CD4-positive, alpha-beta T cell treated with Interleukin-10 for 1 hour (primary cell): ENCODE measurements at regions not wholly inside any gene's neighbourhood (a gene's known extent, or its start where the extent isn't known, plus 50 kb on each side); places are given as distances from the start of the nearest gene placed in this dataset.
"Not testable (repeated sequence)": the region's sequence is repeated elsewhere in the genome, so short reads cannot be mapped to it uniquely, and the experiment has no call there.

ENCODE experiments used
- DNase-seq: peaks from one replicate; pipeline ENCODE4 v3.0.0-alpha.2; 2020

DNA sequence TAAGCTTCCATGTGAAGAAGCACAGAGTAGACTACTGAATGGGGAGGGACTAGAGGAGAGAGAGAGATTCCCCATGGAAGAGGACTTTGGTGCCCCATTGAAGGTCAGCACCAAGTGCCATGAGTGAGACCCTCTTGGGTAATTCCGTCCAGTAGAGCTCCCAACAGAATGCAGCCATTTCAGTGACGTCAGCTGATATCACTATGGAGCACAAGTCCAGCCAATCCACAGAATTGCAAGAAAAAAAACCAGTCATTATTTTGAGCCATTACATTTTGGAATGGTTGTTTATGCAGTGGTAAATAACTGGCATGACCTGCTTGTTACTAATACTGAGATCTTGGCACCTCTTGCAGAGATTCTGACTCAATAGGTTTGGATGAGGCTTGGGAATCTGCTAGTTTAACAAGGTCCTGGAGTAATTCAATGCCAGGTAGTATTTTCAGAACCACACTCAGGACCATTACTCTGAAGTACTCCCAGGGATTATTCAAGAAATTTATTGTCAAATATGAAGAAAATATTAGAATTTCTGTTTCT, 52.6 kb upstream of the SP8 start:
- DNase-seq, result no peak

DNA sequence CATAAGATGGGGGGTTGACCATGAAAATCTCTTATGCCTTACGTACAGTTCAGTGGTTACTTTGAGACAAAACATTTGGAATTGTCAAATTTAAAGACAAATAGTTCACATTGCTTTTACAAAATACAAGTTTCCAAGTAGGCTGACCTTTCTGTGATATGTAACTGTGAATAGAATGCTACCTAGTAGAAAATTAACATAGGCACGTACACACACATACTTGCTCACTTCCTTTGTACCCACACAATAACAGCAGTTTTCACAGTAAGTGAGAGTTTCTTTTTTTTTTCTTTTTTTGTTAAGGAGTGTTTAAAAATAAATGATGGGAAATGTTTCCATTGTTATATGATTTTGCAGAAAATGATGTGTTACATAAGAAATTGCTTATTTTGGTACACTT, 53.3 kb upstream of the SP8 start:
- DNase-seq, result no peak

DNA sequence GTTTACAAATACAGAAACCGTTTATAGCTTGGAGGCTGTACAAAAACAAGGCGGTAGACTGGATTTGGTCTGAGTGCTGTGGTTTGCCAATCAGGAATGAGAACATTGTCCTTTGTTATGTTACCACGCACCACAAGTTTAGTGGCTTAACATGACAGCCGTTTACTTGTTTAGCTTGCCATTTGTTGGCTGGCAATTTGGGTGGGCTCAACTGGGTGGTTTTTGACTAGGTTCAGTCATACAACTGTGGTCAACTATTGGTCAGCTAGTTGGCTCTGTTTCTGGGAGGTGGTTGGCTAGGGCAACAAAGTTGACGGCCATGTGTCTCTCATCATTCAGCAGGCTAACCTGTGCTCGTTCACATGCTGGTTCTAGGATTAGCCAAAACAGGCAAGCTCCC, 60.1 kb upstream of the SP8 start:
- DNase-seq, result no peak

DNA sequence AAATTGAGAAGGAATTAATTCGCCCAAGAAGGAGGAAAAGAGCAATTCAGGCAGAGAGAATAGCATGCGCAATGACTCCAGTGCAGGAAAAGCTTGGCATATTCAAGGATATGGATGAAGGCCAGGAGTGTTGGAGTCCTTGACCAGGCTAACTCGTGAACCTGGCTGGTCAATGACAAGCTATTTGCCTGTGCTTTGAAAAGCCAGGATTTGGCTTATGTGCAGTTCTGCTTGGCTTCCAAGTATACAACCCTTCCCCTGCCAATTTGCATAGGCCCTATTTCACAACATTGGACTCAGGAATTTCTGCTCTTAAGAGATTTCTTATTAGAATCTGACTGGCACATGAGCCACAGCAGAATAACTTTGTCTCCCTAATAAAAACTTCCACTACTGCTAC, 72.3 kb upstream of the SP8 start:
- DNase-seq, result no peak

DNA sequence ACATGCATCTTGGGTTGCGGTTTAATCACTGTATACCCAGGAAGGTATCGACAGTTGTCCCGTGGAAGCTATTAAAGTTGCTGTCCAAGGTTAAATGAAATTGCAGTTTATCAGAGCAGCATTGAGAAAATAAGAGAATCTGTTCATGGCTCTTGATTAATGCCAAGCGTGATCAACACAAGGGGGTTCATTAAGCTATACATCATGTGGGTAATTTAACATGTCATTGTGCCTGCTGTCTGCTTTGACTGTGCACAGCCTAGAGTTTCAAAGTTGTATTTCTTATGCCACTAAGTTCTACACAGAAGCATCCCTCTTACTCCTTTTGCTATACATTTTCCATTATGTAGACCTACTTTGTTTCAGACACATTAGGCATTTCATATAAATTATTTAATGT, 74.8 kb upstream of the SP8 start:
- DNase-seq, result no peak

DNA sequence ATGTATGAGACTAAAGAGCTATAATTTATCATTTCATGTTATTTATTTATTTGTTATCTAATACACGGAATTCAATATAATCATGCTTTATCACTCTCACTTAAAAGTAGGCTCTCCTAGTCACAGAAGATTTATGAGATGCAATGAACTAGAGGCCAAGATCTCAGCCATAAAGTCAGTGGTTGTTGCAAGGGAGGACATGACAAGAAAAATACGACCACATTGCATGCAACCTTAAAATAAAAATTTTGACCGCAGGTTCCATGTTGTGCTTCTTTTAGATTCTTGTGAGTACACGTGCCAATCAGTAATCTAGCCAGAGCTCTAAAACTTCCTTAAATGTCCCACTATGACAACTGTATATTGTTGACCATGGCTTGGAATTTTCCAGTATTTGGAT, 75.9 kb upstream of the SP8 start:
- no peak for DNase-seq

DNA sequence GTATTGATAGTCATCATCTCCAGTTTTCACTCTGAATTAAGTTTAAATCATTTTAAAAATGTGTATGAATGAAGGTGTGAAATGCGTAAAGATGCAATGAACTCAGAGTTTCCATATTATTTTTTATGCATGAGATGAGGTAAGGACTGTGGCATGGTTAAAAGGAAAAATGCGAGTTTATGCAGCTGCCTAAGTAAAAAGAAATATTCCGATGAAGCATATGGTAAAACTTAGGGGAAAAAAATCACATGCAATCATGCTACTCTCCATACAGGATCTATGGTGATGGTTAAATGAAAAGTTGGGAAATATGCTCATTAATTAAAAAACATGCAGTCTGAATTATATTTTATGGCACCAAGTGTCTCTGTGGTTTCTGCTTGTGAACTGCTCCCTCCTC, 77.5 kb upstream of the SP8 start:
- DNase-seq, result no peak

DNA sequence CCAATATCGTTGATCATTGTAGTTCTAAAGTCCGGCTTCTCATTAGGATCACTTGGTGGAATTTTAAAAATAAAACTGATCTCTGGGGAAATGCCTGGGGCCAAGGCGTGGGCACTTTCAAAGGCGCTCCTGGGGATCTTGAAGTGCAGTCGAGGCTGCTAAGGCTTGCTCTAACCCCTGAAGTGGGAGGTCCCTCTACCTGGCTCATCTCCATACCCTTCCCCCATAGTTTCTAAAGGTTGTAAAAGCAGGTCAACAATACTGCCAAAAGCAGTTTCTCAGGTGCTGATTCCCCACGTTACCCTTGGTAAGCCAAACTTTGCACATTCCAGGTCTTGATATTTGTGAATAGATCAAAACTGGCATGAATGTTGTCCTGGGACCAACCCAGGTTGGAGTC, 79.0 kb upstream of the SP8 start:
- no peak for DNase-seq

DNA sequence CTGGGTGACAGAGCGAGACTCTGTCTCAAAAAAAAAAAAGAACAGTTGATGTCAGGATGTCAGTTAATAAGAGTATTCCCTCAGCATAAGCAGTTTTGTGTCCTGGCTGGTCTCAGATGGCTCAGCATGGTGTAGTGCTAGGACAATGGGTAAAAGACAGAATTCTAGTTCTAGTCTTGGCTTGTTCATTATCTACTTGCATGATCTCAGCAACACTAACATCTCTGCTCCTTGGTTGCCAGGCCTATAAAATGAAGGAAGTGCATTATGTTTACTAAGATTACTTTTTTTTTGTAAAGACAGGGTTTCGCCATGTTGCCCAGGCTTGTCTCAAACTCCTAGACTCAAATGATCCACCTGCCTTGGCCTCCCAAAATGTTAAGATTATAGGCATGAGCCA, 84.3 kb upstream of the SP8 start:
- DNase-seq, result no peak

DNA sequence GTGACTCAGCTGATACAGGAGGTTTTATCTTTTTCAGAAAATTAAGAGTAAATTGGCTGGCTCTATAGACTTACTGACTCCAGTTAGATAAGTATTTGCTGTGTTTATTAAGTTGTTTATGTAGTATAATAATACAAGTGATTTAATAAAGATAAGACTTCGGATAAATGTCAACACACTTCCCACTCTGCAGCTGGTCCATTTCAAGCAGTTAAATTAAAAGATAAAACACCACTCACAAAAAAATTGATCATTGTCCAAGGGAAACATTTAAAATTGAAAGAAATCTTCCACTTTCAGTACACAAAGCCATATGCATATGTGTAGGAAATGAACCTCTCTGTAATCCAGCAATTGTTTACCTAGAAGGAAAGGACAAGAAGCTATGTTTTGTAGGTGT, 106.1 kb upstream of the SP8 start:
- DNase-seq, result no peak

DNA sequence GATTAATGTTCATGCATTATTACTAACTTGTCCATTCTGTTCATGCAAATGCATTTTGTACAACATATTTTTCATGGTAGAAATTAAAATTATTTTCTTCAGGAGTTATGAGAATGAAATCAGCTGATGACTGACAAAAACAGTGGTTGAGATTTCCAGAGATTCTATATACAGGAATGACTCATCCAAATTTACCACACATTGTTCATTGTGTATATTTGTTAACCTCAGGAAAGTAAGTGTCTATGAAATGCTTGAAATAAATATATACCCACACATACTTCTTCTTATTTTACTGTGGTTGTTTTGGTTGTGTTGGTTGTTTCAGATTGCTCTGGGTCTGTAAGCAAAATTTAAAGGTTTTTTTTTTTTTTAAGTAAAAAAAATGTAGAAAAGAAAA, 108.1 kb upstream of the SP8 start:
- DNase-seq, result no peak

DNA sequence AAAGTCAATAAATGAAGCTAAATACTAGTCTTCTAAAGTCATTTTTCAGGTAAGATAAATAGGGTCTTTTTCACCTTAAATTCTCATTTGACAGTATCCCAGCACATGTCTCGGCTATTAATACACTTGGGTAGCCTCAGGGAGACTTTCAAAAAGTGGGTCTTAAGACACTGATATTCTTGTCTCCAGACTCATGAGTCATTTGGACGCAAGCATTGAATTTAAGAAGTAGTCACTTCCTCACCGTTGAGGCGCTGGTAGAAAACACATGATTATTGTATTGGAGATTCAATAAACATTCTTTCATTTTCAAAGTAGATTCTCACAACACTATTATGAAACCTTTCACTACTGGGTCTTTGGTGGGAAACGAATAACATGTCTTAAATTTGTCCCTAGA, 108.9 kb upstream of the SP8 start:
- DNase-seq, result no peak

DNA sequence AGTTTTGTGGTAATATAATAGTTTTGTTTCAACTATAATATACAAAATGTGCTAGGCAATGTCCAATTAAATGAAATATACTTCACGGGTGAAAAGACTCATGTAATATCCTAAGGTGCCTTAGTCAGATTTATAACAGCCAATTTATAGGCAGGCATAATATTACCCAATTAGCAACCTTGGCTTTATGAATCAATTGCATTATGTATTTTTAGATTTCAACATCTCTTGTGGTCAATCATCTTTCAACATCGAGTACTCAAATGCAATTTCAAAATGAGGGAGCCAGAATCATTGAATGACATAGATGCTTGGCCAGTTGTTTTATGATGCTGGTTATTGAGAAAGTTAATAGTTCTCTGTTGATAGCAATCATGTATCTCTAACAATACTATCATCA, 110.3 kb upstream of the SP8 start:
- no peak for DNase-seq

DNA sequence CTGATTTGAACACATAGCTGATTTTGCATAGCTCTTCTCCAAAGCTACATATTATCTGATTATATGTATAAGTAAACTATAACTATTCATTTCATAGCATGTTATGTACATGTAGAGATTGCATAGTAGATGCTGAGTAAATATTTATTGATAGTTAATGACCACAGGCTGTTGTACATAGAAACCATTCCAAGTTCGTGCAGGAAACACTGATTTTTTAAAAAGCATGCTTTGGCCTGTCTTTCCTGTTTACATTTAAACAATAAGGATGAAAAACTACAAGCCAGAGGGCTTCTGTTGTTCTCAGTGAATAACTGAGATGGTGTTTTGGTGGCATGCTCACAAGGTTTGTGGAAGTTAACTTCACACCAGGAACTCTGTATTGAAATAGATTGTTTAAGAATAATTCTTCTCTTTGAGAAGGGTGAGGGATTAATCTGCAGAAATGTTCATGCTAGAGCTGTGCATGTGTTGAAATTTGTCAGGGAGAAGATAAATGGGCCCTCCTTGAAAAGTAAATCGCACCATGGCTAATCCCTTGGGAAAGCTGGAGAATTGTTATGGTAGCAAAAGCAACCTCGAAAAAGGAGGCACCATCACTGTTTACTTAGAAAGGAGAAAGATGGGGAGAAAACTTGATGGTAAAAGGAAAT, 120.2 kb upstream of the SP8 start:
- DNase-seq, result no peak

DNA sequence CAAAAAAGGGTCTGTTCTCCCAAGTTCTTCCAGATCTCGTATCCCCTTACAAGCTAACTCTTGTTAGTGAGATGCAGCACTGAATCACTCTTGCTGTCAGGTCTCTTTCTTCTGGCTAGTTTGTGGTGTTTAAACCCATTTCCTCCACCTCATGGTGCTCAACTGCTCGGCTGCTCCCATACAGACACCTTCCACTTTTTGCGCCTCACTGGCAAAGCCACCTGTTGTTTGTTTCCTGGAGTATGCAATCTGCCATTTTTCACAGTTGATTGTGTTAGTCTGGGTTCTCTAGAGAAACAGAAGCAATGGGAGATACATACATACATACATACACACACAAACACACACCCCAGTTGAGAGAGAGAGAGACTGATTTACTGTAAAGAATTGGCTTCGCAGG, 124.4 kb upstream of the SP8 start:
- DNase-seq, result no peak

DNA sequence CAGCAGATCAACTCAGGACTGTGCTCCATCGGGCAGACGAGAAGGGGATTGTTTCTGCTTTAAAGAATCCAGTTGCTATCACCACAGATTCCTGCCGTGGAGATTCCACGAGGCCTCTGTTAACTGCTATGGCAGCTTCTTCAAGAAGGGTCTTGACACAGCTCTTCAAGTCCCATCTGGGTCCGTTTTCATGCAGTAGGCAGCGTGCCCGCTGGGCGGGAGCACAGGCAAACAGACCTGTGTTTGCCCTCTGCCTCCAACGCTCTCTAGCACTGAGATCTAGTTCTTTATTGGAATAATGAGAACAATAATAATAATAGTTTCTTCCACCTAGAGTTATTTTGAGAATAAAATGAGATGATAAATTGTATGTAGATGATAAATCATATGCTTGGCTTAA, 127.2 kb upstream of the SP8 start:
- DNase-seq, result no peak

DNA sequence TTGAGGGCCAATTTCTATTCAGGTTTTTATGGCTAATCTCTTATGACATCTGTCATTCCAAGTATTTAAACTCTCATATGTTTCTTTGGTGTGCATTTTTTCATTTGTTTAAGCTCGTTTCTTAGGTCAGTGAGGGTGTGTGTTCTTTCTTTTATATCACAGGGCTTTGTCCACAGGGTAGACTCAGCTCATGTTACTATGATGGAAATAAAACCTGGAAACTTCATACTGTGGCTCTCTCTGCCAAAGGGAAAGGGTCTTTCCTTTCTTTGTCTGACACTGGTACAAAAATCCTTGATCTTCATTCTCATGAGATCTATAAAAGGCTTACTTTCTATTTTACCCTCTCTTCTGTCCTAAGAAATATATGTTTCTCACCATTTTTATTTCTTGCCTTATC, 129.6 kb upstream of the SP8 start:
- no peak for DNase-seq

DNA sequence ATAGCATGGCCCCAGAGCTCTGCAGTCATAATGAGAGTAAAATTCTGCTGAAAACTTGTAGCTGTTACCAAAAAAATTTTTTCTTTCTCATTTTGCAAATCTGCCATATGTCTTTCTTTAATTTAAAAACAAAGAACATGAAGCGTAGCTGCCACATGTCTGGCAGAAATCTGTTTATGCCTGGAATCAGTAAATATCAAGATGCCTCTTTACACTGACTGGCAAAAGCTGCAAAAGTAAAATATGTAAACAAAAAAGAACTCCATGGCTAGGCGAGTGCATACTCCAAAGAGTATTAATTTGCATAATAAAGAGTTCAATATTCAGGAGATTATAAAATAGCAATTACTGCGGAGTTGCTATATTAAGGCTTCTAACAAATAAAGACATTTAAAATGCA, 130.9 kb upstream of the SP8 start:
- no peak for DNase-seq

DNA sequence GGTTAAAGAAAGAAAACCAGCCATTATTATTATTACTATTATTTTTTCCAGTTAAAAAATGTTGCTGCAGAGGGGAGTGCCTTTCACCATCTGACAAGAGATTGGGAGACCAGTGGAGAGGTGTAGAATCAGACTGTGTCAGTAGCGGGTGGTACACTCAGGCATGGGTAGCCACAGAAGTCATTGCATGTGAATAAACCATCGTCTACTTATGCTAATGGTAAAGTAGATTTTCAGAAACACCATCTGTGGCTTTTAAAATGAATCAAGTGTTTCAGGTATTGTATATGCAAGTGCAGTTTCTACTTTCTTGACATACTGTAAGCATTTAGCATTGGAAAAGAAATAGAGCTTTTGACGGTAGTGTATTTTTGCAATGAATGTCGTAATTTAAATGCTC, 131.5 kb upstream of the SP8 start:
- no peak for DNase-seq

DNA sequence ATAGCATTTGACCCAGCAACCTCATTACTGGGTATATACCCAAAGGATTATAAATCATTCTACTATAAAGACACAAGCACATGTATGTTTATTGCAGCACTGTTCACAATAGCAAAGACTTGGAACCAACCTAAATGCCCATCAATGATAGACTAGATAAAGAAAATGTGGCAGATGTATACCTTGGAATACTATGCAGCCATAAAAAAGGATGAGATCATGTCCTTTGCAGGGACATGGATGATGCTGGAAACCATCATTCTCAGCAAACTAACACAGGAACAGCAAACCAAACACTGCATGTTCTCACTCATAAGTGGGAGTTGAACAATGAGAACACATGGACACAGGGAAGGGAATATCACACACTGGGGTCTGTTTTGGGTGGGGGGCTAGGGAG, 140.5 kb upstream of the SP8 start:
- not testable (repeated sequence) for DNase-seq

DNA sequence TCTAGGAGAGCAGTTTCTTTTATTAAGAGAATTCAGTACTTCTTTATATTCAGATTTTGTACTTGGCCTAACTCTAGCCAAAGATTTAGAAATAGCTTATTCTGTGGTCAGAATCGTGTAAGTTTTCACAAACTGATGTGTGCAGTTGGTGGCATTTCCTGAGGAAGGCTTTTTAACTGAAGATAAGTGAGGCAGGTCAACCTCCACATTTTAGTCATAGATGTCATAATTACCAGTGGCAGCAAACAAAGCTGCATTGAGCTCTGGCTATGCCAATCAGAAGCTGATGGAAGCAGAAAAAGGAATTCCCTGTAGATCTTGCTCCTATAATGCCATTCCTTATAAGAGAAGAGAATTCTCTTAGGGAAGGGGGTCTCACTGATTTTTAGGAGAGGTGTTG, 141.3 kb upstream of the SP8 start:
- DNase-seq, result no peak

DNA sequence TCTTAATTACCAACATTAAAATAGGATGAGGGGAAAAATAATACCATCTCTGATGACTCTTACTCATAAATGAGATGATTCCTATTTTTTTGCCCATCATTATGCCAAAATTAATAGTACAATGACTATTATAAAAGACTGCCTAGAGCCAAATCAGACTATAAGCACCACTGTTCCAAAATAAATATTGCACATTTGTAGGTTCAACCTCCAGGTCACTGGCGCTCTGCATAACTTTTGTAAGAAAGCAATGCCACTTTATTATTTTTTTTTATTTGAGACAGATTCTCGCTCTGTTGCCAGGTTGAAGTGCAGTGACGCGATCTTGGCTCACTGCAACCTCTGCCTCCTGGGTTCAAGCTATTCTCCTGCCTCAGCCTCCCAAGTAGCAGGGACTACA, 142.5 kb upstream of the SP8 start:
- no peak for DNase-seq

DNA sequence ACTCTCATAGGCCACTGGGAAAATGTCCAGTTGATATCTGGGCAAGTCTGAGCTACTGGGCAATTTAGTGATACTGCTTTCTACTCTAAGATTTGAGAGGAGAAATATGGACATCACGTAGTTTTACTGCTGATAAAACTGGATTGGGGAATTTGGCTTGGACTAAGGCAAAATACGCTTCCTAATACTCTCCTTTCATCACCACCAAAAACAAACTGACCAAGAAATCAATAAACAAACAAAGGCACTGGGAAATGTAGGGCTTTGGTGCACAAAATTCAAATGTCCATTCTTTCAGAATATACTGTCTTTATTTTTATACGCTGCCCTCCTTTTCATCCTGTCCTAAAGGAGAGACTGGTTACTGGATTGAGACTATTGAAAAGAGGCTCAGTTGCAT, 145.1 kb upstream of the SP8 start:
- no peak for DNase-seq

DNA sequence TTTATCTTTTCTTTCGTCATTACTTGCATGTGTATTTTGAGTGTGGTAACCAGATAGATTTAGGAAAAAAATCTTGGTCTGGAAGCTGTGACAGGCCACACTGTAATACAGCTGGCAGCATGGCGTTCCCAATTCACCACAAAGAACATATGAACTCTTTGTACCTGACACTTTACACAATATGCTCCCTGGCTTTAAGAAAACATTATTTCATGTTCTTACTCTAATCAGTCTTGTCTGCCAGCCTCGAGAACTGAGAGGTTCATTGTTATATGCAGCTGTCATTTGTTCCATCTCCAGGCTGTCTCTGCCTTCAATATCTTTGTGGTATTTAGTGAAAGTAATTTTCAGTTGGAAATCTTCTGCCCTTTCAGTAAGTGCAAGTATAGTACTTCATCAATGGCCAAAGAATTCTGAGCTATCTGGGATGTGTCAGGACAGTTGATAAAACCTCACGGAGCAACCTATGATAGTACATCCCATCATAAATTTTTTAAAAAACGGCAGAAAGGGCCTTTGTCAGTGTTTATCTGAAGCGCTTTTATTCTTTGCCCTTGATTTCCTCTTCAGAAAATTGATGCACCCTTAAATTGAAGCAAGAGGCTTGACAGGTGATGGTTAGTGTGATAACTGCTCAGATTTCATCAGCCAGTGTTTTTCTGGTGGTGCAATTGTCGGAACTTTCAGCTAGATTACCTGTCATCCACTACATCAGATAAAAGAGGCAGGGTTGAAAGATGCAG, 146.3 kb upstream of the SP8 start:
- no peak for DNase-seq

DNA sequence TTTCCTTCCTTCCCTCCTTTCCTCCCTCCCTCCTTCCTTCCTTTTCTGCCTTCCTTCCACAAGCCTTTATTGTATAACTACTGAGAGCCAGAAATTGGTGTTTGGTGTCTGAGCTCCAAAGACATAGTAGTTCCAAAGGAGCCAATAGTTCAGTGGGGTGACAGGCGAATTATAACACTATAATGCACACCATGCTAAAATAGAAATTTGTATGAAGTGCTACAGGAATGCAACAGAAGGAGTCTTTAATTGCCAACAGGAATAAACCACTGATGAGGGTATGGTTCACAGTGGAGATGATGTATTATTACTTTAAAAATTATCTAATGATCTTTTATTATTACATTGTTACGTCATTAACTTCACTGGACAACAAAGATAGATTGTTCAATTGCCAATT, 158.8 kb upstream of the SP8 start:
- DNase-seq, result no peak
